HG02840 (cell line): ENCODE measurements at regions not wholly inside any gene's neighbourhood (a gene's known extent, or its start where the extent isn't known, plus 50 kb on each side); places are given as distances from the start of the nearest gene placed in this dataset.
"Not testable (repeated sequence)": the region's sequence is repeated elsewhere in the genome, so short reads cannot be mapped to it uniquely, and the experiment has no call there.

Experiments
- ATAC-seq: cut with Tn5 transposase; IDR thresholded peaks from one replicate; pipeline ENCODE4 v1.9.1; 2021; ENCODE audit warnings: mild to moderate bottlenecking, moderate library complexity, moderate number of reproducible peaks; ENCODE audit not compliant: unreplicated experiment, low FRiP score

GRCh38 chr4:120636120-120636630 lies 286.4 kb downstream of the PRDM5 start:
- no peak for ATAC-seq

- no peak for ATAC-seq
These were observed 288.7 kb downstream of the PRDM5 start for GRCh38 chr4:120633810-120634209.

GRCh38 chr4:120630427-120630826 lies 292.1 kb downstream of the PRDM5 start:
- ATAC-seq, result no peak

- ATAC-seq, result no peak
These were observed 292.9 kb downstream of the PRDM5 start for GRCh38 chr4:120629546-120630108.

GRCh38 chr4:120622601-120623000 lies 299.9 kb downstream of the PRDM5 start:
- no peak for ATAC-seq

- ATAC-seq, result no peak
These were observed 305.4 kb downstream of the PRDM5 start for GRCh38 chr4:120617171-120617570.

GRCh38 chr4:120616041-120616440 lies 306.5 kb downstream of the PRDM5 start:
- no peak for ATAC-seq

GRCh38 chr4:120613778-120614177 lies 308.7 kb downstream of the PRDM5 start:
- no peak for ATAC-seq

- ATAC-seq, result no peak
These were observed 311.4 kb downstream of the PRDM5 start for GRCh38 chr4:120611092-120611491.

GRCh38 chr4:120591038-120591437 lies 331.5 kb downstream of the PRDM5 start:
- ATAC-seq, result no peak

GRCh38 chr4:120589787-120590186 lies 332.7 kb downstream of the PRDM5 start:
- ATAC-seq, result no peak

GRCh38 chr4:120568731-120569130 lies 353.8 kb downstream of the PRDM5 start:
- no peak for ATAC-seq

GRCh38 chr4:120561648-120562047 lies 360.9 kb downstream of the PRDM5 start:
- ATAC-seq, result no peak

GRCh38 chr4:120557372-120557771 lies 365.2 kb downstream of the PRDM5 start:
- no peak for ATAC-seq

- ATAC-seq, result no peak
These were observed 367.5 kb downstream of the PRDM5 start for GRCh38 chr4:120555058-120555457.

GRCh38 chr4:120554086-120554485 lies 368.4 kb downstream of the PRDM5 start:
- no peak for ATAC-seq

GRCh38 chr4:120550624-120551220 lies 371.8 kb downstream of the PRDM5 start:
- not testable (repeated sequence) for ATAC-seq

- ATAC-seq, result no peak
These were observed 373.4 kb downstream of the PRDM5 start for GRCh38 chr4:120549011-120549570.

- ATAC-seq, result no peak
These were observed 377.1 kb downstream of the PRDM5 start for GRCh38 chr4:120545391-120545790.

- no peak for ATAC-seq
These were observed 377.7 kb downstream of the PRDM5 start for GRCh38 chr4:120544838-120545237.

- no peak for ATAC-seq
These were observed 381.9 kb downstream of the PRDM5 start for GRCh38 chr4:120540625-120541024.

GRCh38 chr4:120536884-120537283 lies 385.6 kb downstream of the PRDM5 start:
- no peak for ATAC-seq
